SU-DHL-6 (cell line): ENCODE measurements at regions not wholly inside any gene's neighbourhood (a gene's known extent, or its start where the extent isn't known, plus 50 kb on each side); places are given as distances from the start of the nearest gene placed in this dataset.

Source experiments
- H2AFZ ChIP-seq: fragments of 200-600 bp; sonication (generic); 2 replicates; pipeline ENCODE4 v1.6.1; 2014; ENCODE audit warnings: low read depth, mild to moderate bottlenecking, moderate library complexity, mixed read lengths, antibody characterized with exemption, low read length; ENCODE audit not compliant: severe bottlenecking
- H3F3A ChIP-seq: fragments of 200-600 bp; shearing (Covaris generic); 2 replicates; pipeline ENCODE4 v1.6.0; 2016; ENCODE audit warnings: antibody characterized with exemption, mild to moderate bottlenecking; ENCODE audit not compliant: insufficient read depth
- H3K27ac ChIP-seq: fragments of 200-600 bp; sonication (generic); 2 replicates; pipeline ENCODE4 v1.5.1; 2016; ENCODE audit warnings: low read depth, mild to moderate bottlenecking, low read length, moderate library complexity, mixed read lengths
- H3K27me3 ChIP-seq: fragments of 200-600 bp; sonication (generic), shearing (Covaris generic); 2 replicates; pipeline ENCODE4 v1.6.0; 2014; ENCODE audit warnings: mild to moderate bottlenecking, low read length
- H3K36me3 ChIP-seq: fragments of 200-600 bp; sonication (generic); 2 replicates; pipeline ENCODE4 v1.6.1; 2014; ENCODE audit warnings: mild to moderate bottlenecking, low read length, mixed read lengths
- H3K4me2 ChIP-seq: fragments of 300-600, 200-600 bp; shearing (Covaris generic), sonication (generic); 2 replicates; pipeline ENCODE4 v1.6.0; 2014; ENCODE audit warnings: low read length, low read depth, mild to moderate bottlenecking; ENCODE audit not compliant: poor library complexity, severe bottlenecking
- H3K4me3 ChIP-seq: fragments of 200-600 bp; sonication (generic); 2 replicates; pipeline ENCODE4 v1.5.1; 2014; ENCODE audit warnings: antibody characterized with exemption, low read length, mild to moderate bottlenecking, mixed read lengths; ENCODE audit not compliant: insufficient read depth, poor library complexity, severe bottlenecking
- H3K79me2 ChIP-seq: fragments of 200-600 bp; sonication (generic); 2 replicates; pipeline ENCODE4 v1.6.1; 2014; ENCODE audit warnings: mild to moderate bottlenecking, low read length, moderate library complexity; ENCODE audit not compliant: insufficient read depth
- H3K9ac ChIP-seq: fragments of 200-600 bp; sonication (generic); 2 replicates; pipeline ENCODE4 v1.7.0; 2014; ENCODE audit warnings: mild to moderate bottlenecking, low read length
- H3K9me2 ChIP-seq: fragments of 200-600 bp; sonication (generic); replicated peaks from 2 replicates; pipeline ENCODE4 v1.6.1; 2014; ENCODE audit warnings: low read length; ENCODE audit not compliant: insufficient read depth
- H3K9me3 ChIP-seq: fragments of 200-600 bp; sonication (generic); 2 replicates; pipeline ENCODE4 v1.6.1; 2014; ENCODE audit warnings: low read length, mixed read lengths; ENCODE audit not compliant: insufficient read depth
- H4K20me1 ChIP-seq: fragments of 200-600 bp; sonication (generic); 2 replicates; pipeline ENCODE4 v1.6.1; 2014; ENCODE audit warnings: low read depth, mild to moderate bottlenecking, antibody characterized with exemption, low read length, moderate library complexity, mixed read lengths
- EZH2phosphoT487 ChIP-seq: fragments of 200-600 bp; sonication (generic), shearing (Covaris generic); conservative IDR thresholded peaks from 2 replicates; pipeline ENCODE4 v1.6.1; 2018; ENCODE audit warnings: mild to moderate bottlenecking, antibody characterized with exemption, low read length, moderate library complexity, mixed read lengths
- TF ChIP-seq, protein P1 (sequence below): fragments of 200-600 bp; sonication (generic); IDR thresholded peaks from one replicate; pipeline ENCODE4 v1.5.1; 2017; ENCODE audit warnings: antibody characterized with exemption, mild to moderate bottlenecking, low read length, moderate library complexity; ENCODE audit not compliant: insufficient read depth, poor library complexity, severe bottlenecking

DNA sequence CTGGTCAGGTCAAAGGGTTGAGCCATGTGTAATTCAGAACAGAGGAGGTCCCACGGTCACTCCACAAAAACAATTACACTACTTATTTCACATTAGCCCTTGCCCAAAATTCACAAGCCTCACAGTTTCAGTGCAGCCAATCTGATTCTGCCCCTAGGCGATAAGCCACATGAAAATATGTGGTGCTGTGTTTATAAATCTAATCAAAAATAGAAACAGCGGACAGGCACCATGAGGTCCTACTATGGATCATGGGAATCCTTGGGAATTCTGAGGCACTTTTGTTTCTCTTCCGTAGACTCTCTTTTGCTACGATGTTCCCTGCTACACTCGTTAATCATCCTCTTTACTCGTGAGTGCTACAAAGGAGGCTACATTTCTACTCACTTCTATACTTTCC is 476.1 kb downstream of the TFAP2A start:
- H3K27me3 ChIP-seq, result no peaks in the 10 kb centered on the region
- no peak overlapping the region for H2AFZ ChIP-seq
- H3K4me2 ChIP-seq, result no peak overlapping the region
- no peaks in the 10 kb centered on the region for H3K9me2 ChIP-seq
- TF ChIP-seq, protein P1, sequence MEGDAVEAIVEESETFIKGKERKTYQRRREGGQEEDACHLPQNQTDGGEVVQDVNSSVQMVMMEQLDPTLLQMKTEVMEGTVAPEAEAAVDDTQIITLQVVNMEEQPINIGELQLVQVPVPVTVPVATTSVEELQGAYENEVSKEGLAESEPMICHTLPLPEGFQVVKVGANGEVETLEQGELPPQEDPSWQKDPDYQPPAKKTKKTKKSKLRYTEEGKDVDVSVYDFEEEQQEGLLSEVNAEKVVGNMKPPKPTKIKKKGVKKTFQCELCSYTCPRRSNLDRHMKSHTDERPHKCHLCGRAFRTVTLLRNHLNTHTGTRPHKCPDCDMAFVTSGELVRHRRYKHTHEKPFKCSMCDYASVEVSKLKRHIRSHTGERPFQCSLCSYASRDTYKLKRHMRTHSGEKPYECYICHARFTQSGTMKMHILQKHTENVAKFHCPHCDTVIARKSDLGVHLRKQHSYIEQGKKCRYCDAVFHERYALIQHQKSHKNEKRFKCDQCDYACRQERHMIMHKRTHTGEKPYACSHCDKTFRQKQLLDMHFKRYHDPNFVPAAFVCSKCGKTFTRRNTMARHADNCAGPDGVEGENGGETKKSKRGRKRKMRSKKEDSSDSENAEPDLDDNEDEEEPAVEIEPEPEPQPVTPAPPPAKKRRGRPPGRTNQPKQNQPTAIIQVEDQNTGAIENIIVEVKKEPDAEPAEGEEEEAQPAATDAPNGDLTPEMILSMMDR, result no peak
- H3K79me2 ChIP-seq, result no peaks in the 10 kb centered on the region
- H3K9ac ChIP-seq, result no peak overlapping the region
- no peak overlapping the region for H3K27ac ChIP-seq
- H3K36me3 ChIP-seq, result no peaks in the 10 kb centered on the region
- no peaks in the 10 kb centered on the region for H3F3A ChIP-seq
- no peaks in the 10 kb centered on the region for H3K9me3 ChIP-seq
- no peaks in the 10 kb centered on the region for H4K20me1 ChIP-seq
- H3K4me3 ChIP-seq, result no peak overlapping the region

DNA sequence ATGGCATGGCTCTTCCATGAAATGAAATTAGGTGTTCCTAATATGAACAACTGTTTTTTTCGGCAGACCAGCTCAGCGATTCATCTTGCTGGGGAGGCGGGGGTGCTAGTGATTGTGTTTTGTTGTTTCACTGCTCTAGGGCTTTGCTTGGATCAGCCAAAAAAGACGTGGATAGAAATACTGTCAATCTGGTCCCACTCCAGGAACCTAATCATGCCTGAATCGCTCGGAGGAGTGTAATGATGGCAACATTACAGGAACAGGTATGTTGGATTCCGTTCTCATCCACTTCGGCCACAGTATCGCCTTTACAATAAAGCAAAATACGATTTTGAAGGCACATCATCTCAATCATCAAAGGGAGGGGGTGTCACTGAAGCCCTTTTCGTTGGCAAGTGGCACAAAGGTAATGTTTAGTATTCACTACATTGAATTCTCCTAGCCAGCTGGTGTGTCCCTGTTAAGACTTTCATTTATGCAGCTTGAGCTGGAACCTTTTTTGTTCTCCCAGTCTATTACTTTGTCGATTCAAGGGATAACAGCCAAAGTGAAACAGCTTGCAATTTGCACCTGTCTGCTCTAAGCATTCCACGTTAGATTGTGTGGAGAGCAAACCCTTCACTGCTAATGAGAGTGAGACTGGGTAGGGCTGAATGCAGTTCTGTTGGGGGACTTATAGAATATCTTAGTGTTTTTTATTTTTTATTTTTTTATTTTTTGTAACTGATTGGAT is 477.7 kb downstream of the TFAP2A start:
- H3K4me3 ChIP-seq, result no peak overlapping the region
- H4K20me1 ChIP-seq, result no peaks in the 10 kb centered on the region
- no peak for TF ChIP-seq EZH2phosphoT487
- TF ChIP-seq, protein P1, result no peak
- no peak overlapping the region for H3K27ac ChIP-seq
- no peaks in the 10 kb centered on the region for H3K9me2 ChIP-seq
- no peaks in the 10 kb centered on the region for H3K9me3 ChIP-seq
- H3K9ac ChIP-seq, result no peak overlapping the region
- H3K4me2 ChIP-seq, result no peak overlapping the region
- no peaks in the 10 kb centered on the region for H3F3A ChIP-seq
- H3K79me2 ChIP-seq, result no peaks in the 10 kb centered on the region
- H2AFZ ChIP-seq, result no peak overlapping the region
- H3K36me3 ChIP-seq, result no peaks in the 10 kb centered on the region
- no peaks in the 10 kb centered on the region for H3K27me3 ChIP-seq

DNA sequence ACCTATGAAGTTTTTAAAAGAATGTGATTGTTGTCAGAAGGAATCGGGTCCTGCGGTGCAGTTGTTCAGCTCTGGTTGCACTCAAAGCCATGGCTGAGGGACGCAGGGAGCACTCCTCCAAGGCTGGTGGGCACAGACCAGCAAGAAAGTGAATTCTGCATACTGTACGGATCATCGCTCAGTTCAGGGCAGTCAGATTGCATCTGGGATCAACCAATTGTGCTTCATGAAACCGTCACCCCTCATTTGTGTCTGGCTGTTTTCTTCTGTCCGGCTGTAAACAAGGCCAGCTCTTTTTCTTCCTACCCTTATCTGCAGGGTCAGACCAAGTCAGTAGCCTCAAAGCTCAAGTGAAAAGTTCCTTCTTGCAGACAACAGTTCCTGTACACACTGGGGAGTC is 478.3 kb downstream of the TFAP2A start:
- H3K79me2 ChIP-seq, result no peaks in the 10 kb centered on the region
- H2AFZ ChIP-seq, result no peak overlapping the region
- no peaks in the 10 kb centered on the region for H4K20me1 ChIP-seq
- no peaks in the 10 kb centered on the region for H3K27me3 ChIP-seq
- H3F3A ChIP-seq, result no peaks in the 10 kb centered on the region
- H3K4me3 ChIP-seq, result no peak overlapping the region
- H3K36me3 ChIP-seq, result no peaks in the 10 kb centered on the region
- no peak overlapping the region for H3K27ac ChIP-seq
- TF ChIP-seq, protein P1, result no peak
- TF ChIP-seq EZH2phosphoT487, result no peak
- no peaks in the 10 kb centered on the region for H3K9me3 ChIP-seq
- H3K9ac ChIP-seq, result no peak overlapping the region
- H3K9me2 ChIP-seq, result no peaks in the 10 kb centered on the region
- no peak overlapping the region for H3K4me2 ChIP-seq
